Ovary (tissue), 7 donors: ENCODE measurements at regions not wholly inside any gene's neighbourhood (a gene's known extent, or its start where the extent isn't known, plus 50 kb on each side); places are given as distances from the start of the nearest gene placed in this dataset.
"Not testable (repeated sequence)": the region's sequence is repeated elsewhere in the genome, so short reads cannot be mapped to it uniquely, and the experiment has no call there.

ENCODE experiments used
- DNase-seq, 5 donors: peaks; one replicate each; pipeline ENCODE4 v3.0.0-alpha.2; 2019 to 2020
- H3K27ac ChIP-seq, 2 donors: fragments of 200-600 bp; one replicate each; pipeline versions ENCODE4 v1.5.1 to v1.8.0; 2019 to 2022
- H3K27me3 ChIP-seq: fragments of 200-600 bp; one replicate; pipeline ENCODE4 v1.8.0; 2022
- H3K36me3 ChIP-seq: fragments of 200-600 bp; sonication (generic); one replicate; pipeline ENCODE4 v1.5.1; 2019
- H3K4me1 ChIP-seq: one replicate; pipeline ENCODE4 v1.8.1; 2013; ENCODE audit warnings: mild to moderate bottlenecking, moderate library complexity; ENCODE audit not compliant: insufficient read depth
- H3K4me3 ChIP-seq: fragments of 200-600 bp; sonication (generic); one replicate; pipeline ENCODE4 v1.5.1; 2017
- H3K9me3 ChIP-seq, 2 donors: fragments of 200-600 bp in 1 of 2; sonication (generic) in 1 of 2; one replicate each; pipeline versions ENCODE4 v1.5.1 to v1.8.1; 2013 to 2019; ENCODE audit warnings: mild to moderate bottlenecking in 1 of 2, moderate library complexity in 1 of 2
- CTCF ChIP-seq, 3 donors: fragments of 450-650 bp in 2 of 3; fragments of 200-600 bp in 1 of 3; IDR thresholded peaks; one replicate each; pipeline versions ENCODE4 v1.5.1 to v1.8.0; 2016 to 2022; ENCODE audit warnings: antibody characterized with exemption in 3 of 3, mild to moderate bottlenecking in 1 of 3
- EP300 ChIP-seq: sonication (generic); formaldehyde crosslinking; IDR thresholded peaks from one replicate; pipeline ENCODE4 v1.6.1; 2017; ENCODE audit warnings: antibody characterized with exemption
- POLR2A ChIP-seq: fragments of 450-650 bp; IDR thresholded peaks from one replicate; pipeline ENCODE4 v1.6.1; 2017; ENCODE audit warnings: antibody characterized with exemption, mild to moderate bottlenecking, moderate library complexity
- WGBS, 3 donors: extraction: QIAGEN DNeasy Blood & Tissue Kit in 1 of 3; methylation state at CpG; one replicate each; pipeline versions ENCODE4 v1.1.5 to v1.1.7; 2013 to 2017; 5-methylcytosine and 5-hydroxymethylcytosine counted together
- intact Hi-C, 4 donors: fragments of 100-400 bp; cut with DNase I; formaldehyde crosslinking; loops; one replicate each; pipeline versions ENCODE4 v1.11.0 to v1.15.1; 2022 to 2023
- donor health status: DM: no; HTN: no; CAD: no; lungs with moderate emphysema.
- donor health status: DM: no; HTN: no; CAD: no.
- donor health status: Bipolar disorder and iron deficiency.
- donor health status: DM: no; HTN: no; CAD: no.
- donor health status: DM: yes; HTN: yes; CAD: no.

- 35 to 44% (median 42%) methylated on average over 3 of the region's 3 CpGs for WGBS, 3 donors
- TF ChIP-seq CTCF (IDR thresholded peaks at IDR 0.05): no peak
- TF ChIP-seq POLR2A: no peak
- TF ChIP-seq EP300: no peak
- intact Hi-C loops: no loop called here
- no peak overlapping the region for H3K4me3 ChIP-seq
- DNase-seq: no peak
- H3K4me1 ChIP-seq: no peaks in the 10 kb centered on the region
- H3K9me3 ChIP-seq: no peaks in the 10 kb centered on the region
- no peaks in the 10 kb centered on the region for H3K36me3 ChIP-seq
- no peaks in the 10 kb centered on the region for H3K27me3 ChIP-seq
- no peak overlapping the region for H3K27ac ChIP-seq
Measured at GRCh38 chr14:92223025-92223424, 99.9 kb upstream of the SLC24A4 start.

- TF ChIP-seq EP300 (no peak), POLR2A (no peak), CTCF (IDR thresholded peaks at IDR 0.05) (no peak)
- Histone ChIP-seq H3K4me3 (no peak overlapping the region), H3K9me3 (no peaks in the 10 kb centered on the region), H3K4me1 (no peaks in the 10 kb centered on the region), H3K36me3 (no peaks in the 10 kb centered on the region), H3K27ac (no peak overlapping the region), H3K27me3 (no peaks in the 10 kb centered on the region)
- 85 to 89% (median 88%) methylated on average over 10 of the region's 10 CpGs for WGBS, 3 donors
- intact Hi-C loops: no loop called here
- no peak for DNase-seq
Measured at GRCh38 chr14:92224358-92224954, 98.5 kb upstream of the SLC24A4 start.

GRCh38 chr14:92225731-92226130 is 97.2 kb upstream of the SLC24A4 start:
- TF ChIP-seq CTCF (IDR thresholded peaks at IDR 0.05) (no peak), EP300 (no peak), POLR2A (no peak)
- no peaks in the 10 kb centered on the region for H3K4me1 ChIP-seq
- H3K36me3 ChIP-seq: no peaks in the 10 kb centered on the region
- WGBS, 3 donors: 35 to 58% (median 40%) methylated on average over 2 of the region's 2 CpGs
- H3K4me3 ChIP-seq: no peak overlapping the region
- H3K27me3 ChIP-seq: no peaks in the 10 kb centered on the region
- H3K27ac ChIP-seq: no peak overlapping the region
- DNase-seq: no peak
- H3K9me3 ChIP-seq: no peaks in the 10 kb centered on the region
- intact Hi-C loops: no loop called here

GRCh38 chr14:92226166-92226565 is 96.8 kb upstream of the SLC24A4 start:
- not testable (repeated sequence) for H3K4me3 ChIP-seq

GRCh38 chr14:92236243-92236900 is 86.6 kb upstream of the SLC24A4 start:
- H3K4me1 ChIP-seq: no peaks in the 10 kb centered on the region
- H3K4me3 ChIP-seq: no peak overlapping the region
- 71 to 81% (median 81%) methylated on average over 9 of the region's 9 CpGs for WGBS, 3 donors
- intact Hi-C loops: no loop called here
- H3K36me3 ChIP-seq: no peaks in the 10 kb centered on the region
- no peak overlapping the region for H3K27ac ChIP-seq
- H3K9me3 ChIP-seq: no peaks in the 10 kb centered on the region
- no peaks in the 10 kb centered on the region for H3K27me3 ChIP-seq
- DNase-seq: no peak
- TF ChIP-seq EP300 (no peak), POLR2A (no peak), CTCF (IDR thresholded peaks at IDR 0.05) (no peak)

More at GRCh38 chr14:92226166-92226565, 96.8 kb upstream of the SLC24A4 start:
- H3K4me1 ChIP-seq, intact Hi-C loops, H3K9me3 ChIP-seq, DNase-seq, H3K27me3 ChIP-seq, H3K36me3 ChIP-seq, H3K27ac ChIP-seq: not testable (repeated sequence)
